Endothelial cell of umbilical vein (primary cell): ENCODE measurements at regions not wholly inside any gene's neighbourhood (a gene's known extent, or its start where the extent isn't known, plus 50 kb on each side); places are given as distances from the start of the nearest gene placed in this dataset.

Experiments
- CTCF ChIP-seq, 2 donors: IDR thresholded peaks; 1 replicate in 1 of 2; 2 replicates in 1 of 2; pipeline ENCODE4 v1.5.1; 2011; ENCODE audit warnings: low read length in 2 of 2, mild to moderate bottlenecking in 2 of 2, moderate library complexity in 2 of 2, control low read depth in 1 of 2, inconsistent platforms in 1 of 2, low read depth in 1 of 2; ENCODE audit not compliant: insufficient read depth in 1 of 2; ENCODE audit errors: extremely low read depth in 1 of 2
- EZH2 ChIP-seq: IDR thresholded peaks from 2 replicates; pipeline ENCODE4 v1.6.1; 2012; ENCODE audit warnings: borderline replicate concordance, low read depth, mild to moderate bottlenecking, moderate library complexity, low read length, inconsistent platforms; ENCODE audit not compliant: severe bottlenecking
- MAX ChIP-seq: IDR thresholded peaks from 2 replicates; pipeline ENCODE4 v1.6.1; 2011; ENCODE audit not compliant: insufficient read depth, insufficient read length
- POLR2A ChIP-seq: IDR thresholded peaks from 2 replicates; pipeline ENCODE4 v1.6.1; 2012; ENCODE audit warnings: low read depth, mild to moderate bottlenecking, control low read depth, low read length

DNA sequence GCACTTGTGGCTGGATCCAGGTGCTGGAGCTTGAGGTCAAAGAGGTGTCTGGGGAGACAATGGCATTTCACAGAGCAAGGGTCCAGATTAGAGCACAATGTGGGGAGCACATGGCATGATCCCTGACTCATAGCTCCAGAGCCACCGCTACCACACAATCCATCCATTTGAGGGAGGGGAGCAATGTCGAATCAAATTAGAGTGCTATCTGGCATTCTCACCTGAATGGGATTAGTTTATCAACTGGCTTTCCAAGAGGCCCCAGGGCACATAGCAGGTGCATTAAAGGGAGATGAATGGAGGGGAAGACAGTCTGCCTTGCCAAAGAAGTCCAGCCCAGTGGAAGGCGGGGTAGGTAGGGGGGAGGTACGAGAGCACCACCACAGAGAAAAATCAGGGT is 194.4 kb upstream of the GPR12 start:
- TF ChIP-seq CTCF (IDR thresholded peaks at IDR 0.05; ENCODE audit: extremely low read depth in 1 of 2, insufficient read depth in 1 of 2, low read depth in 1 of 2, low read length in 2 of 2) (no peak), POLR2A (no peak), EZH2 (no peak), MAX (no peak)
